Chondrocyte (in vitro differentiated cells): ENCODE measurements at regions not wholly inside any gene's neighbourhood (a gene's known extent, or its start where the extent isn't known, plus 50 kb on each side); places are given as distances from the start of the nearest gene placed in this dataset.

Experiments used
- DNase-seq: peaks from one replicate; pipeline ENCODE4 v3.0.0; 2021; ENCODE audit warnings: mixed read lengths, low spot score
- H3K27ac Mint-ChIP-seq: one replicate; pipeline ENCODE4 v1.8.0; 2021; ENCODE audit warnings: mild to moderate bottlenecking, moderate library complexity, mixed read lengths; ENCODE audit not compliant: unreplicated experiment
- H3K27me3 Mint-ChIP-seq: 2 replicates; pipeline ENCODE4 v1.8.0; 2021; ENCODE audit warnings: low read depth, mixed read lengths
- H3K36me3 Mint-ChIP-seq: 2 replicates; pipeline ENCODE4 v1.8.0; 2021; ENCODE audit warnings: low read depth, mixed read lengths
- H3K4me1 Mint-ChIP-seq: 2 replicates; pipeline ENCODE4 v1.8.0; 2021; ENCODE audit warnings: low read depth, mild to moderate bottlenecking, mixed read lengths
- H3K4me3 Mint-ChIP-seq: one replicate; pipeline ENCODE4 v1.8.0; 2021; ENCODE audit warnings: mild to moderate bottlenecking, moderate library complexity, mixed read lengths; ENCODE audit not compliant: unreplicated experiment
- H3K9me3 Mint-ChIP-seq: 2 replicates; pipeline ENCODE4 v1.8.0; 2021; ENCODE audit warnings: low read depth, mixed read lengths
- CTCF ChIP-seq: fragments of 200-600 bp; sonication (generic); IDR thresholded peaks from 2 replicates; pipeline ENCODE4 v1.5.0; 2021; ENCODE audit warnings: antibody characterized with exemption, mild to moderate bottlenecking, moderate library complexity

- DNase-seq: no peak
- no peaks in the 10 kb centered on the region for H3K36me3 Mint-ChIP-seq
- H3K27ac Mint-ChIP-seq: no peak overlapping the region
- H3K4me1 Mint-ChIP-seq: no peaks in the 10 kb centered on the region
- H3K4me3 Mint-ChIP-seq: no peak overlapping the region
- no peak for TF ChIP-seq CTCF
- peaks cover 5% of the 10 kb centered on the region for H3K9me3 Mint-ChIP-seq
- H3K27me3 Mint-ChIP-seq: no peaks in the 10 kb centered on the region
Measured at GRCh38 chr18:37930640-37931039, 365.0 kb upstream of the CELF4 start.

GRCh38 chr18:37922162-37922561 is 356.6 kb upstream of the CELF4 start:
- Mint-ChIP-seq H3K9me3 (no peaks in the 10 kb centered on the region), H3K4me1 (no peaks in the 10 kb centered on the region), H3K27me3 (peaks cover 1% of the 10 kb centered on the region), H3K27ac (no peak overlapping the region), H3K36me3 (no peaks in the 10 kb centered on the region), H3K4me3 (no peak overlapping the region)
- DNase-seq: no peak
- no peak for TF ChIP-seq CTCF

GRCh38 chr18:37920865-37921264 is 355.3 kb upstream of the CELF4 start:
- TF ChIP-seq CTCF: no peak
- Mint-ChIP-seq H3K27ac (no peak overlapping the region), H3K4me1 (no peaks in the 10 kb centered on the region), H3K4me3 (no peak overlapping the region), H3K27me3 (peaks cover 1% of the 10 kb centered on the region), H3K36me3 (no peaks in the 10 kb centered on the region), H3K9me3 (no peaks in the 10 kb centered on the region)
- no peak for DNase-seq

- Mint-ChIP-seq H3K36me3 (no peaks in the 10 kb centered on the region), H3K4me1 (no peaks in the 10 kb centered on the region), H3K27ac (no peak overlapping the region), H3K27me3 (peaks cover 4% of the 10 kb centered on the region), H3K9me3 (peaks cover 2% of the 10 kb centered on the region), H3K4me3 (no peak overlapping the region)
- no peak for TF ChIP-seq CTCF
- no peak for DNase-seq
Measured at GRCh38 chr18:37913051-37913450, 347.5 kb upstream of the CELF4 start.

GRCh38 chr18:37902344-37902743 is 336.7 kb upstream of the CELF4 start:
- no peak for DNase-seq
- no peaks in the 10 kb centered on the region for H3K9me3 Mint-ChIP-seq
- TF ChIP-seq CTCF: no peak
- H3K27me3 Mint-ChIP-seq: peaks cover 2% of the 10 kb centered on the region
- H3K4me3 Mint-ChIP-seq: no peak overlapping the region
- no peaks in the 10 kb centered on the region for H3K4me1 Mint-ChIP-seq
- no peaks in the 10 kb centered on the region for H3K36me3 Mint-ChIP-seq
- no peak overlapping the region for H3K27ac Mint-ChIP-seq
